ENCODE measurements at regions not wholly inside any gene's neighbourhood (a gene's known extent, or its start where the extent isn't known, plus 50 kb on each side); places are given as distances from the start of the nearest gene placed in this dataset.

DNA sequence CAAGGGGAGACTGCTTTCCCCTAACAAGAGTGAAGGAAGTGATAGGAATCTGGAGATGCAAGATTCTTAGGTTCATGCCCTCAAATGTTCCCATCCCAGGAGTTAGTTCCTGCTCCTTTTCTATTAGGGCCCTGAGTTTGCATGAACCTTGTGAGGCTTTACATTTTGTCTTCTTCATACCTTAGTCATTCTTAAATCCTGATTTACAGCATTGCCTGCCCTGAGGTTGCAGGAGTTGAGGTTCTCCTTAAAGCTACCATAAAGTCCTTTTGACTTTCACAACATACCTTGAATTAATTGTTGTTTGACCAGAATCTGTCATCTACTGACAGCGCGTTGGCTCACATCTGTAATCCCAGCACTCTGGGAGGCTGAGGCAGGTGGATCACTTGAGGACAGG lies 151.5 kb upstream of the ABCA1 start:
- H3K9ac ChIP-seq (ENCODE audit: low read length), result no peak overlapping the region
- no peak overlapping the region for H3K27ac ChIP-seq (ENCODE audit: low read length)
- H3K4me3 ChIP-seq (ENCODE audit: low read length), result no peak overlapping the region
- H2AFZ ChIP-seq (ENCODE audit: low read depth, low read length), result no peak overlapping the region
- H3K36me3 ChIP-seq (replicated peaks; ENCODE audit: low read depth, low read length), result no peaks in the 10 kb centered on the region
- H3K79me2 ChIP-seq (ENCODE audit: low read length), result no peaks in the 10 kb centered on the region
- no peak overlapping the region for H3K4me2 ChIP-seq (ENCODE audit: low read length)
- H3K9me3 ChIP-seq (ENCODE audit: insufficient read depth, low read length), result no peaks in the 10 kb centered on the region
- TF ChIP-seq, protein P1, sequence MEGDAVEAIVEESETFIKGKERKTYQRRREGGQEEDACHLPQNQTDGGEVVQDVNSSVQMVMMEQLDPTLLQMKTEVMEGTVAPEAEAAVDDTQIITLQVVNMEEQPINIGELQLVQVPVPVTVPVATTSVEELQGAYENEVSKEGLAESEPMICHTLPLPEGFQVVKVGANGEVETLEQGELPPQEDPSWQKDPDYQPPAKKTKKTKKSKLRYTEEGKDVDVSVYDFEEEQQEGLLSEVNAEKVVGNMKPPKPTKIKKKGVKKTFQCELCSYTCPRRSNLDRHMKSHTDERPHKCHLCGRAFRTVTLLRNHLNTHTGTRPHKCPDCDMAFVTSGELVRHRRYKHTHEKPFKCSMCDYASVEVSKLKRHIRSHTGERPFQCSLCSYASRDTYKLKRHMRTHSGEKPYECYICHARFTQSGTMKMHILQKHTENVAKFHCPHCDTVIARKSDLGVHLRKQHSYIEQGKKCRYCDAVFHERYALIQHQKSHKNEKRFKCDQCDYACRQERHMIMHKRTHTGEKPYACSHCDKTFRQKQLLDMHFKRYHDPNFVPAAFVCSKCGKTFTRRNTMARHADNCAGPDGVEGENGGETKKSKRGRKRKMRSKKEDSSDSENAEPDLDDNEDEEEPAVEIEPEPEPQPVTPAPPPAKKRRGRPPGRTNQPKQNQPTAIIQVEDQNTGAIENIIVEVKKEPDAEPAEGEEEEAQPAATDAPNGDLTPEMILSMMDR (IDR thresholded peaks at IDR 0.05; ENCODE audit: low read depth, low read length), result no peak
- no peak for TF ChIP-seq EZH2phosphoT487 (IDR thresholded peaks at IDR 0.05; ENCODE audit: low read depth)
- H3K27me3 ChIP-seq (ENCODE audit: low read depth, low read length), result no peaks in the 10 kb centered on the region
- no peaks in the 10 kb centered on the region for H3K4me1 ChIP-seq (ENCODE audit: low read length)
- no peaks in the 10 kb centered on the region for H4K20me1 ChIP-seq (ENCODE audit: insufficient read depth, low read length)

DNA sequence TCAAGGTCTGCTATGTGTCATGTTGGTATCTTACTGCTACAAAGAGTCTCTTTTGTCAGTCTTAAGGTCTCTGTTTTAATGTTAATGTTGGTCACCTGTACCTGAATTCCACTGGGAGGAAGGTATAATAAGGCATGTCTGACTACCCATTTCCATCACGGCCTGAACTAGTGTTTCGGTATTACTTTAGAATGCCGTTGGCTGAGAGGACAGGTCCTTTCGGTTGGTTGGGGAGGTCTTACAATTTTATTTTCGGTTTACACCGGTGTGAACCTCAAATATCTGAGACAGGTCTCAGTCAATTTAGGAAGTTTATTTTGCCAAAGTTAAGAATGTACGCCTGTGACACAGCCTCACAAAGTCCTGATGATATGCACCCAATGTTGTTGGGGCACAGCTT lies 154.9 kb upstream of the ABCA1 start:
- Histone ChIP-seq H3K4me3 (ENCODE audit: low read length) (no peak overlapping the region), H3K4me2 (ENCODE audit: low read length) (no peak overlapping the region), H4K20me1 (ENCODE audit: insufficient read depth, low read length) (no peaks in the 10 kb centered on the region), H3K36me3 (replicated peaks; ENCODE audit: low read depth, low read length) (no peaks in the 10 kb centered on the region), H3K9ac (ENCODE audit: low read length) (no peak overlapping the region), H3K27ac (ENCODE audit: low read length) (no peak overlapping the region), H3K27me3 (ENCODE audit: low read depth, low read length) (no peaks in the 10 kb centered on the region), H3K79me2 (ENCODE audit: low read length) (no peaks in the 10 kb centered on the region), H2AFZ (ENCODE audit: low read depth, low read length) (no peak overlapping the region), H3K4me1 (ENCODE audit: low read length) (no peaks in the 10 kb centered on the region), H3K9me3 (ENCODE audit: insufficient read depth, low read length) (no peaks in the 10 kb centered on the region)
- TF ChIP-seq, protein P1 (IDR thresholded peaks at IDR 0.05; ENCODE audit: low read depth, low read length), result no peak
- TF ChIP-seq EZH2phosphoT487 (IDR thresholded peaks at IDR 0.05; ENCODE audit: low read depth), result no peak

DNA sequence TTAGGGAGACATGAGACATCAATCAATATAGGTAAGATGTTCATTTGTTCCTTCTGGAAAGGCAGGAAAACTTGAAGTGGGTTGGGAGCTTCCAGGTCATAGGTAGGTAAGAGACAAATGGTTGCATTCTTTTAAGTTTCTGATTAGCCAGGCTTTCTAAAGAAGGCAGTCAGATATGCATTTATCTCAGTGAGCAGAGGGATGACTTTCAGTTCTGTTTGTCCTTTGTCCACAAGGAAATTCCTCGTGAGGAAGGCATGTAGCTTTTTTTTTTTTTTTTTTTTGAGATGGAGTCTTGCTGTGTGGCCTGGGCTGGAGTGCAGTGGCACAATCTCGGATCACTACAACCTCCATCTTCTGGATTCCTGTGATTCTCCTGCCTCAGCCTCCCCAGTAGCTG lies 155.3 kb upstream of the ABCA1 start:
- no peak overlapping the region for H3K4me2 ChIP-seq (ENCODE audit: low read length)
- H3K36me3 ChIP-seq (replicated peaks; ENCODE audit: low read depth, low read length), result no peaks in the 10 kb centered on the region
- H3K79me2 ChIP-seq (ENCODE audit: low read length), result no peaks in the 10 kb centered on the region
- H3K4me1 ChIP-seq (ENCODE audit: low read length), result no peaks in the 10 kb centered on the region
- no peaks in the 10 kb centered on the region for H3K27me3 ChIP-seq (ENCODE audit: low read depth, low read length)
- H2AFZ ChIP-seq (ENCODE audit: low read depth, low read length), result no peak overlapping the region
- TF ChIP-seq, protein P1 (IDR thresholded peaks at IDR 0.05; ENCODE audit: low read depth, low read length), result no peak
- no peaks in the 10 kb centered on the region for H3K9me3 ChIP-seq (ENCODE audit: insufficient read depth, low read length)
- no peak overlapping the region for H3K4me3 ChIP-seq (ENCODE audit: low read length)
- no peak overlapping the region for H3K9ac ChIP-seq (ENCODE audit: low read length)
- H3K27ac ChIP-seq (ENCODE audit: low read length), result no peak overlapping the region
- H4K20me1 ChIP-seq (ENCODE audit: insufficient read depth, low read length), result no peaks in the 10 kb centered on the region

- Histone ChIP-seq H3K9ac (ENCODE audit: low read length) (no peak overlapping the region), H3K36me3 (replicated peaks; ENCODE audit: low read depth, low read length) (no peaks in the 10 kb centered on the region), H3K4me1 (ENCODE audit: low read length) (no peaks in the 10 kb centered on the region), H2AFZ (ENCODE audit: low read depth, low read length) (no peak overlapping the region), H4K20me1 (ENCODE audit: insufficient read depth, low read length) (no peaks in the 10 kb centered on the region), H3K9me3 (ENCODE audit: insufficient read depth, low read length) (no peaks in the 10 kb centered on the region), H3K4me3 (ENCODE audit: low read length) (no peak overlapping the region), H3K4me2 (ENCODE audit: low read length) (no peak overlapping the region), H3K27me3 (ENCODE audit: low read depth, low read length) (0 out of 2 replicates have a peak, but pooled peaks cover 4% of the 10 kb centered on the region), H3K79me2 (ENCODE audit: low read length) (no peaks in the 10 kb centered on the region), H3K27ac (ENCODE audit: low read length) (no peak overlapping the region)
- no peak for TF ChIP-seq EZH2phosphoT487 (IDR thresholded peaks at IDR 0.05; ENCODE audit: low read depth)
- TF ChIP-seq, protein P1 (IDR thresholded peaks at IDR 0.05; ENCODE audit: low read depth, low read length), result no peak
Measured at GRCh38 chr9:105087910-105088898, 156.2 kb upstream of the SLC44A1 start.
